H9 (cell line): ENCODE measurements at regions not wholly inside any gene's neighbourhood (a gene's known extent, or its start where the extent isn't known, plus 50 kb on each side); places are given as distances from the start of the nearest gene placed in this dataset.

ENCODE experiments used
- DNase-seq: peaks from one replicate; pipeline ENCODE4 v3.0.0-alpha.2; 2017
- H2AFZ ChIP-seq: one replicate; pipeline ENCODE4 v1.6.1; 2013; ENCODE audit warnings: mild to moderate bottlenecking, low read length, control low read depth, moderate library complexity
- H2AK5ac ChIP-seq: 2 replicates; pipeline ENCODE4 v1.6.1; 2013; ENCODE audit warnings: low read length, control low read depth, mixed read lengths; ENCODE audit not compliant: insufficient read length
- H2BK120ac ChIP-seq: one replicate; pipeline ENCODE4 v1.6.1; 2013; ENCODE audit warnings: low read depth, mild to moderate bottlenecking, low read length, control low read depth, inconsistent platforms; ENCODE audit not compliant: poor library complexity, severe bottlenecking
- H2BK12ac ChIP-seq: 2 replicates; pipeline ENCODE4 v1.6.1; 2013; ENCODE audit warnings: low read length, control low read depth, mixed read lengths, low read depth; ENCODE audit not compliant: insufficient read length
- H2BK15ac ChIP-seq: 2 replicates; pipeline ENCODE4 v1.6.1; 2013; ENCODE audit warnings: low read depth, low read length, control low read depth
- H2BK20ac ChIP-seq: one replicate; pipeline ENCODE4 v1.6.1; 2013; ENCODE audit warnings: low read depth, mild to moderate bottlenecking, low read length, control low read depth, inconsistent platforms; ENCODE audit not compliant: poor library complexity, severe bottlenecking
- H2BK5ac ChIP-seq: 2 replicates; pipeline ENCODE4 v1.6.1; 2013; ENCODE audit warnings: low read length, control low read depth, mixed read lengths; ENCODE audit not compliant: insufficient read length
- H3K14ac ChIP-seq: 2 replicates; pipeline ENCODE4 v1.6.1; 2013; ENCODE audit warnings: low read length, control low read depth; ENCODE audit not compliant: insufficient read depth
- H3K18ac ChIP-seq: 2 replicates; pipeline ENCODE4 v1.6.1; 2013; ENCODE audit warnings: low read depth, mild to moderate bottlenecking, mixed read lengths, low read length, control low read depth; ENCODE audit not compliant: insufficient read length
- H3K23ac ChIP-seq: 2 replicates; pipeline ENCODE4 v1.6.1; 2013; ENCODE audit warnings: low read length, control low read depth, mixed read lengths, low read depth; ENCODE audit not compliant: insufficient read length
- H3K23me2 ChIP-seq: 2 replicates; pipeline ENCODE4 v1.6.1; 2013; ENCODE audit warnings: low read depth, mild to moderate bottlenecking, mixed read lengths, low read length, control low read depth; ENCODE audit not compliant: insufficient read length, poor library complexity, severe bottlenecking
- H3K27ac ChIP-seq: 2 replicates; pipeline ENCODE4 v1.5.1; 2013; ENCODE audit warnings: low read length, control low read depth, mixed read lengths, low read depth; ENCODE audit not compliant: insufficient read length
- H3K27me3 ChIP-seq: 2 replicates; pipeline ENCODE4 v1.6.1; 2013; ENCODE audit warnings: low read length, control low read depth, inconsistent platforms; ENCODE audit not compliant: insufficient read depth
- H3K4ac ChIP-seq: 2 replicates; pipeline ENCODE4 v1.6.1; 2013; ENCODE audit warnings: low read depth, mild to moderate bottlenecking, control low read depth, inconsistent platforms, low read length, moderate library complexity
- H3K4me1 ChIP-seq: 2 replicates; pipeline ENCODE4 v1.6.1; 2013; ENCODE audit warnings: low read length, control low read depth, inconsistent platforms; ENCODE audit not compliant: insufficient read depth
- H3K4me2 ChIP-seq: 2 replicates; pipeline ENCODE4 v1.6.1; 2013; ENCODE audit warnings: low read length, control low read depth, mixed read lengths; ENCODE audit not compliant: insufficient read length, insufficient read depth
- H3K56ac ChIP-seq: 2 replicates; pipeline ENCODE4 v1.6.1; 2013; ENCODE audit warnings: low read depth, mild to moderate bottlenecking, mixed read lengths, low read length, control low read depth; ENCODE audit not compliant: insufficient read length
- H3K79me1 ChIP-seq: 2 replicates; pipeline ENCODE4 v1.6.1; 2013; ENCODE audit warnings: low read depth, mild to moderate bottlenecking, moderate library complexity, low read length, control low read depth, inconsistent platforms; ENCODE audit not compliant: insufficient read depth, poor library complexity, severe bottlenecking
- H3K79me2 ChIP-seq: 2 replicates; pipeline ENCODE4 v1.6.1; 2013; ENCODE audit warnings: low read length, control low read depth, inconsistent platforms; ENCODE audit not compliant: insufficient read depth
- H3K9ac ChIP-seq: 2 replicates; pipeline ENCODE4 v1.6.1; 2013; ENCODE audit warnings: low read length, control low read depth, mixed read lengths; ENCODE audit not compliant: insufficient read length; ENCODE audit errors: extremely low read depth
- H3K9me3 ChIP-seq: one replicate; pipeline ENCODE4 v1.6.1; 2013; ENCODE audit warnings: low read depth, low read length, inconsistent platforms; ENCODE audit not compliant: control insufficient read depth
- H3T11ph ChIP-seq: one replicate; pipeline ENCODE4 v1.6.1; 2013; ENCODE audit warnings: mild to moderate bottlenecking, low read length, control low read depth, inconsistent platforms
- H4K20me1 ChIP-seq: one replicate; pipeline ENCODE4 v1.6.1; 2013; ENCODE audit not compliant: control insufficient read depth, insufficient read length, insufficient read depth
- H4K5ac ChIP-seq: 2 replicates; pipeline ENCODE4 v1.6.1; 2013; ENCODE audit warnings: low read depth, mild to moderate bottlenecking, mixed read lengths, low read length, control low read depth; ENCODE audit not compliant: insufficient read length
- H4K8ac ChIP-seq: replicated peaks from 2 replicates; pipeline ENCODE4 v1.6.1; 2013; ENCODE audit warnings: low read length, control low read depth, mixed read lengths, low read depth; ENCODE audit not compliant: insufficient read length
- H4K91ac ChIP-seq: 2 replicates; pipeline ENCODE4 v1.6.1; 2013; ENCODE audit warnings: low read depth, mild to moderate bottlenecking, moderate library complexity, mixed read lengths, low read length, control low read depth; ENCODE audit not compliant: insufficient read length
- H3K27ac Mint-ChIP-seq, 3 experiments: 2 replicates in 2 of 3; 3 replicates in 1 of 3; pipeline ENCODE4 v1.8.0; 2020 to 2021; ENCODE audit warnings: mixed read lengths in 3 of 3, mild to moderate bottlenecking in 1 of 3, moderate library complexity in 1 of 3
- H3K27me3 Mint-ChIP-seq: 2 replicates; pipeline ENCODE4 v1.8.0; 2021; ENCODE audit warnings: low read depth, mild to moderate bottlenecking, moderate library complexity, mixed read lengths
- H3K36me3 Mint-ChIP-seq, 3 experiments: 2 replicates in 2 of 3; 3 replicates in 1 of 3; pipeline ENCODE4 v1.8.0; 2020 to 2021; ENCODE audit warnings: low read depth in 3 of 3, mixed read lengths in 3 of 3; ENCODE audit not compliant: insufficient read depth in 1 of 3
- H3K4me1 Mint-ChIP-seq, 2 experiments: 2 replicates each; pipeline ENCODE4 v1.8.0; 2020; ENCODE audit warnings: mixed read lengths in 2 of 2
- H3K4me3 Mint-ChIP-seq, 2 experiments: 2 replicates in 1 of 2; 3 replicates in 1 of 2; pipeline ENCODE4 v1.8.0; 2020 to 2021; ENCODE audit warnings: mild to moderate bottlenecking in 2 of 2, mixed read lengths in 2 of 2, moderate library complexity in 1 of 2
- H3K9me3 Mint-ChIP-seq, 2 experiments: 2 replicates in 1 of 2; 3 replicates in 1 of 2; pipeline ENCODE4 v1.8.0; 2020; ENCODE audit warnings: mild to moderate bottlenecking in 2 of 2, mixed read lengths in 2 of 2, moderate library complexity in 1 of 2
- TF ChIP-seq, protein P1 (sequence below): fragments of 200-600 bp; sonication (generic); conservative IDR thresholded peaks from 3 replicates; pipeline ENCODE4 v1.8.0; 2021; ENCODE audit warnings: antibody characterized with exemption, mild to moderate bottlenecking

- no peak overlapping the region for H3K18ac ChIP-seq
- no peaks in the 10 kb centered on the region for H4K20me1 ChIP-seq
- H3K27me3 ChIP-seq: no peaks in the 10 kb centered on the region
- no peaks in the 10 kb centered on the region for H3K23me2 ChIP-seq
- H2AFZ ChIP-seq: no peak overlapping the region
- peaks cover 2 to 5% of the 10 kb centered on the region in 2 experiments; a peak in 2 of 4 replicates for H3K4me1 Mint-ChIP-seq
- no peaks in the 10 kb centered on the region for H3K27me3 Mint-ChIP-seq
- no peak overlapping the region for H2BK5ac ChIP-seq
- H3K9ac ChIP-seq: no peak overlapping the region
- H2AK5ac ChIP-seq: no peak overlapping the region
- H3K79me1 ChIP-seq: no peaks in the 10 kb centered on the region
- no peak overlapping the region for H2BK120ac ChIP-seq
- H2BK12ac ChIP-seq: no peak overlapping the region
- H3K4ac ChIP-seq: no peak overlapping the region
- H2BK15ac ChIP-seq: no peak overlapping the region
- no peaks in the 10 kb centered on the region for H3K79me2 ChIP-seq
- no peak for DNase-seq
- H4K5ac ChIP-seq: no peak overlapping the region
- H3K23ac ChIP-seq: no peak overlapping the region
- H3K4me2 ChIP-seq: no peak overlapping the region
- no peak overlapping the region for H3K27ac ChIP-seq
- H3K4me3 Mint-ChIP-seq: no peak overlapping the region
- no peak overlapping the region for H4K8ac ChIP-seq
- no peak overlapping the region for H4K91ac ChIP-seq
- H3T11ph ChIP-seq: peak overlapping the region; percentile 53
- no peaks in the 10 kb centered on the region; the same call in 1 of the 2 replicates for H3K4me1 ChIP-seq
- H3K9me3 Mint-ChIP-seq: no peaks in the 10 kb centered on the region
- TF ChIP-seq, protein P1, sequence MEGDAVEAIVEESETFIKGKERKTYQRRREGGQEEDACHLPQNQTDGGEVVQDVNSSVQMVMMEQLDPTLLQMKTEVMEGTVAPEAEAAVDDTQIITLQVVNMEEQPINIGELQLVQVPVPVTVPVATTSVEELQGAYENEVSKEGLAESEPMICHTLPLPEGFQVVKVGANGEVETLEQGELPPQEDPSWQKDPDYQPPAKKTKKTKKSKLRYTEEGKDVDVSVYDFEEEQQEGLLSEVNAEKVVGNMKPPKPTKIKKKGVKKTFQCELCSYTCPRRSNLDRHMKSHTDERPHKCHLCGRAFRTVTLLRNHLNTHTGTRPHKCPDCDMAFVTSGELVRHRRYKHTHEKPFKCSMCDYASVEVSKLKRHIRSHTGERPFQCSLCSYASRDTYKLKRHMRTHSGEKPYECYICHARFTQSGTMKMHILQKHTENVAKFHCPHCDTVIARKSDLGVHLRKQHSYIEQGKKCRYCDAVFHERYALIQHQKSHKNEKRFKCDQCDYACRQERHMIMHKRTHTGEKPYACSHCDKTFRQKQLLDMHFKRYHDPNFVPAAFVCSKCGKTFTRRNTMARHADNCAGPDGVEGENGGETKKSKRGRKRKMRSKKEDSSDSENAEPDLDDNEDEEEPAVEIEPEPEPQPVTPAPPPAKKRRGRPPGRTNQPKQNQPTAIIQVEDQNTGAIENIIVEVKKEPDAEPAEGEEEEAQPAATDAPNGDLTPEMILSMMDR: no peak
- no peak overlapping the region for H3K27ac Mint-ChIP-seq
- H3K14ac ChIP-seq: no peak overlapping the region
- no peaks in the 10 kb centered on the region for H3K9me3 ChIP-seq
- no peak overlapping the region for H3K56ac ChIP-seq
- no peak overlapping the region for H2BK20ac ChIP-seq
- H3K36me3 Mint-ChIP-seq: no peaks in the 10 kb centered on the region
These were observed 395.3 kb downstream of the AEBP2 start for GRCh38 chr12:19834592-19834991.
